ENCODE measurements at regions not wholly inside any gene's neighbourhood (a gene's known extent, or its start where the extent isn't known, plus 50 kb on each side); places are given as distances from the start of the nearest gene placed in this dataset.

DNA sequence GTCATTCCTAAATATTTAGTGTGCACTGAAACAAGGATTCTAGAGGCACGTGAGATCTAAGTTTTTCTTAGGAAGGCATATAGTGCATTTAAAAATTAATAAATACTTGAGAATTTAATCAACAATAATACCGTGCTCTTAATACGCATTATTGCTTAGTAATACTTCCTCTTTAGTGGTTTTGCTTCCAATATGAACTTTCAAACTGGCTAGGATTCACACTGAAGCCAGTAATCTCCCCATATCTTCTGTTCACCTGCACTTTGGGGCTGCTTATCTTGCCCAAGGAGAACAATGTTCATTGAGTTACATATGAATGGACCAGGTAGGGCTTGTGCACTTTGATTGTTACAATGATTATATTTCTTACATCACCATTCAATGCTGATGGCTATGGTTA, 180.5 kb upstream of the RIOK2 start:
- TF ChIP-seq, protein P1, sequence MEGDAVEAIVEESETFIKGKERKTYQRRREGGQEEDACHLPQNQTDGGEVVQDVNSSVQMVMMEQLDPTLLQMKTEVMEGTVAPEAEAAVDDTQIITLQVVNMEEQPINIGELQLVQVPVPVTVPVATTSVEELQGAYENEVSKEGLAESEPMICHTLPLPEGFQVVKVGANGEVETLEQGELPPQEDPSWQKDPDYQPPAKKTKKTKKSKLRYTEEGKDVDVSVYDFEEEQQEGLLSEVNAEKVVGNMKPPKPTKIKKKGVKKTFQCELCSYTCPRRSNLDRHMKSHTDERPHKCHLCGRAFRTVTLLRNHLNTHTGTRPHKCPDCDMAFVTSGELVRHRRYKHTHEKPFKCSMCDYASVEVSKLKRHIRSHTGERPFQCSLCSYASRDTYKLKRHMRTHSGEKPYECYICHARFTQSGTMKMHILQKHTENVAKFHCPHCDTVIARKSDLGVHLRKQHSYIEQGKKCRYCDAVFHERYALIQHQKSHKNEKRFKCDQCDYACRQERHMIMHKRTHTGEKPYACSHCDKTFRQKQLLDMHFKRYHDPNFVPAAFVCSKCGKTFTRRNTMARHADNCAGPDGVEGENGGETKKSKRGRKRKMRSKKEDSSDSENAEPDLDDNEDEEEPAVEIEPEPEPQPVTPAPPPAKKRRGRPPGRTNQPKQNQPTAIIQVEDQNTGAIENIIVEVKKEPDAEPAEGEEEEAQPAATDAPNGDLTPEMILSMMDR (IDR thresholded peaks at IDR 0.05): no peak
- DNase-seq (ENCODE audit: low spot score): no peak
- no peak for ATAC-seq (ENCODE audit: low FRiP score)

DNA sequence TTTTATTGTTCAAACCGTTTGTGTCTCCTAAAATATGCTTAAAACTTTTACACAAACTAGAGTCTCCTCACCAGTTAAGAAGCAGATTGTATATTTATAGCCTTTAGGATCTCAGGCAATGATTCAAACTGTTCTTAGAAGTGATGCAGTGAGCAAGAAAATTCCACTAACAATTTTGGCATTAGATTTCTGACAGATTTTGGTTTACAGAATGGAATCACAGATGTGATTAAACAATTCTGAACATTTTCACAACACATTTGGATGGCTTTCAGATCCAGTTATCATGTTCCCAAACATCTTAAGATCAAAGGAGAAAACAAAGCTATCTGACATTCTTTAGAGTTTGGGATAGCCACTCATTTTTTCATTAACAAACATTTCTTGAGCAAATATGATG, 181.7 kb upstream of the RIOK2 start:
- DNase-seq (ENCODE audit: low spot score): no peak
- TF ChIP-seq, protein P1 (IDR thresholded peaks at IDR 0.05): no peak
- no peak for ATAC-seq (ENCODE audit: low FRiP score)

DNA sequence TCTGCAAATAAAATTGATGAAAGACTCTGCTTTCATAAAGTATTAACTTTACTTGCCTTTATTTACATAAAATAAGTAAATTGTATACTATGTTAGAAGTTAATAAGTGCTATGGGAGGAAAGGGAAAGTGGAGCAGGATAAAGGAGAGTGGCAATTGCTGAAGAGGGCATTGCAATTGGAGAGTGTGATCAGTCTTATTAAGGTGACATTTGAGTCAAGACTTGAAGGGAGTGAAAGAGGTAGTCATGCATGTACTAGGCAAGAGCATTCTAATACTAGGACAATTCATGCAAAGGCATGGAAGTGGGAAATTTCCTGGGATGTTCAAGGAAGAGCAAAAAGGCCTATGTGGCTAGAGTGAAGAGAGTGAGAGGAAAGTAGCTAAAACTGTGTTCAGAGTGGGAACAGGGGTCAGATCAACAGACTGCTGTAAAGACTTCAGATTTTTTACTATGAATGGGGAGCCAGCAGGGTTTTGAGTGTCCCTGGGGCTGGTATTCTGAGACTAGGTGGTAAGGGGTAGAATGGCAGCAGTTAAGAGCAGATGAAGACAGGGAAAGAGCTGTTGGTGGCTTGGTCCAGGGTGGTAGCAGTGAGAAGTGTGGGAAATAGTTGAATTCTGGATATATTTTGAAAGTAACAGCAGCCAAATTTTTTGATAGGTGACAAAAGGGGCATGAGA, 182.3 kb upstream of the RIOK2 start:
- TF ChIP-seq, protein P1 (IDR thresholded peaks at IDR 0.05): no peak
- DNase-seq (ENCODE audit: low spot score): no peak
- ATAC-seq (ENCODE audit: low FRiP score): no peak

DNA sequence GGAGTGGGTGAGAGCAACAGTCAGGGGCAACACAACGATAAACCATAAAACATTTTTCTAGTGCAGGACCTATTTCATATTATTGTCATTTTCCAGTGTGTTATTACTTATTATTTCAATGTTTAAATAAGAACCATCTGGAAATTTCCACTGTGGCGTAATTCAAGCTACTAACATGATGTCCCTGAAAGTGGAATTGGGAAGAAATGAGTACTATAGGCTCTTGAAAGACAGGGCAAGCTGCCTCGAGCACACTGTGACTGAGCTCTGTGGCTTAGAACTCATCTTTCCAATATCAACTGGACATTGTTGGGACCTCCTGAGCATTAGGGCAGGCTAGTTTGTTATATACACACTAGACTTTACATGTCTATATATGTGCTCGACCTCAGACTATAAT, 182.9 kb upstream of the RIOK2 start:
- TF ChIP-seq, protein P1 (IDR thresholded peaks at IDR 0.05): no peak
- DNase-seq (ENCODE audit: low spot score): no peak
- ATAC-seq (ENCODE audit: low FRiP score): no peak

DNA sequence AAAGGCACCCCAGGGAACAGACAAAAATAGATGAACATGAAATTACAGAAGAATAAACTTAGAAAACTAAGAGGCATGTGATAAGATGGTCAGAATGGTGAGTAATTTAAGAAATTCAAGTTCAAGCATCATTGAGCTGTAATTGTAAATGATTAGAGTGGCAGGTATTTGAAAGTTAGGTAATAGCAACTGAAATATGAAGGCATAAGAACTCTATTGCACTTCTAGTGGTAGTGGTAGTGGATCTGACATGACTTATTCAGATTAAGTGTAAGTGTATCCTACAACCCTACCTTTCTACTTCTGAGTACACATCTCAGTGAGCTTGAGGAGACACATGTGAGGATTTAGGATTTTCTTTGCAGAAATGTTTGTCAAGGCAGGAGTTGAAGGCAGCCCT, 192.9 kb upstream of the RIOK2 start:
- no peak for ATAC-seq (ENCODE audit: low FRiP score)
- TF ChIP-seq, protein P1 (IDR thresholded peaks at IDR 0.05): no peak
- DNase-seq (ENCODE audit: low spot score): no peak

DNA sequence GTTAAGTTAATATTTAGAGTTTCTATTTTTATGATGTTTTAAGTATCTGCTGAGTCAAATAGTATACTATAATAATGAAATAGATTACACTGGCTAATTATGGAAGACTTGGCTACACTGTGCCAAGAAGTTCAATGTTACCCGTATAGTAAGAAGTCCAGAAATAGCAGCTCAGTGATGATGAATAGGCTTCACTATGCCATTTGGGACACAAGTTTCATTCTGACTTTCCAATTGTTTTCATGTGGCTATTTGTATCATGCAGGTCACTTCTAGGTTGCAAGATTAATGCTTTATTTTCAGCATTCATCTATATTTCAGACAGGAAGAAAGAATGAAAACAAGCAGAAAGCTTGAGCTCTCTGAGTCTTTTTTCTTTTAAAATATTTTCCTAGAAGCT, 194.5 kb upstream of the RIOK2 start:
- TF ChIP-seq, protein P1 (IDR thresholded peaks at IDR 0.05): no peak
- DNase-seq (ENCODE audit: low spot score): no peak
- ATAC-seq (ENCODE audit: low FRiP score): no peak

DNA sequence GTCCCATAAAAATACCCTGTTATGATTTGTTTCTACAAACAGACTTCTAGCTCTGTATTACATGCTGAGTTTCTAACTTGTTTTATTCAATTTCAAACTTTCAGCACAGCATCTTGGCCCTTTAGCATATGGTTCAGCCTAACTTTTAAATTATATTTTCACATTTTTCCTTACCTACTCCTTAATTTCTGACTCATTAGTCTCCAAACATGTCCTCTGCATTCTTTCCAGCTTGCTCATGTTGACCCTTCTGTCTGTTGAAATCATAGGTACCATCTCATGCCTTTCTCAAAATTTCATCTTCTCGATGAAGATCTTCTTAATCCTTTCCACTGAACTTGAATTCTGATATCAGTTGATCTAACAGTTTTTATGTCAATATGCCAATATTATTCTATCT, 200.9 kb upstream of the RIOK2 start:
- ATAC-seq (ENCODE audit: low FRiP score) (no peak), DNase-seq (ENCODE audit: low spot score) (no peak)
- TF ChIP-seq, protein P1 (IDR thresholded peaks at IDR 0.05): no peak
